Mesenchymal stem cell (in vitro differentiated cells and primary cell): ENCODE measurements at regions not wholly inside any gene's neighbourhood (a gene's known extent, or its start where the extent isn't known, plus 50 kb on each side); places are given as distances from the start of the nearest gene placed in this dataset.

Experiments used
- DNase-seq: peaks from one replicate; pipeline ENCODE4 v3.0.0-alpha.2; 2013
- H2AFZ ChIP-seq: one replicate; pipeline ENCODE4 v1.6.1; 2013; ENCODE audit warnings: low read depth, mild to moderate bottlenecking, control low read depth, inconsistent platforms, low read length, moderate library complexity
- H2AK5ac ChIP-seq: 2 replicates; pipeline ENCODE4 v1.6.1; 2013; ENCODE audit warnings: low read length, moderate library complexity, mild to moderate bottlenecking, inconsistent platforms; ENCODE audit not compliant: severe bottlenecking
- H2BK120ac ChIP-seq: one replicate; pipeline ENCODE4 v1.6.1; 2013; ENCODE audit warnings: low read depth, mild to moderate bottlenecking, inconsistent platforms, low read length, moderate library complexity
- H2BK12ac ChIP-seq, 2 experiments: one replicate each; pipeline ENCODE4 v1.6.1; 2013; ENCODE audit warnings: inconsistent platforms in 2 of 2, low read length in 2 of 2, mild to moderate bottlenecking in 2 of 2, moderate library complexity in 2 of 2, control low read depth in 1 of 2
- H2BK15ac ChIP-seq: one replicate; pipeline ENCODE4 v1.6.1; 2013; ENCODE audit warnings: mild to moderate bottlenecking, low read depth, inconsistent platforms; ENCODE audit not compliant: poor library complexity, severe bottlenecking
- H2BK5ac ChIP-seq: 2 replicates; pipeline ENCODE4 v1.6.1; 2013; ENCODE audit warnings: low read depth, mild to moderate bottlenecking, low read length, control low read depth, inconsistent platforms; ENCODE audit not compliant: poor library complexity, severe bottlenecking
- H3K14ac ChIP-seq, 2 experiments: one replicate each; pipeline ENCODE4 v1.6.1; 2013; ENCODE audit warnings: inconsistent platforms in 2 of 2, low read length in 2 of 2, control low read depth in 1 of 2, mild to moderate bottlenecking in 1 of 2, moderate library complexity in 1 of 2
- H3K18ac ChIP-seq, 2 experiments: one replicate each; pipeline ENCODE4 v1.6.1; 2013; ENCODE audit warnings: inconsistent platforms in 2 of 2, low read length in 2 of 2, control low read depth in 1 of 2, low read depth in 1 of 2, mild to moderate bottlenecking in 1 of 2
- H3K23ac ChIP-seq, 2 experiments: one replicate each; pipeline ENCODE4 v1.6.1; 2013; ENCODE audit warnings: inconsistent platforms in 2 of 2, low read length in 2 of 2, mild to moderate bottlenecking in 2 of 2, moderate library complexity in 2 of 2, control low read depth in 1 of 2
- H3K27ac ChIP-seq: 2 replicates; pipeline ENCODE4 v1.5.1; 2013; ENCODE audit warnings: mild to moderate bottlenecking, moderate library complexity, low read length, control low read depth, inconsistent platforms; ENCODE audit not compliant: poor library complexity, severe bottlenecking
- H3K27me3 ChIP-seq, 2 experiments: 2 replicates each; pipeline versions ENCODE4 v1.6.1 to v1.7.0; 2013; ENCODE audit warnings: low read length in 2 of 2, mild to moderate bottlenecking in 2 of 2, moderate library complexity in 2 of 2, control low read depth in 1 of 2, inconsistent platforms in 1 of 2; ENCODE audit not compliant: control insufficient read depth in 1 of 2, insufficient read depth in 1 of 2
- H3K36me3 ChIP-seq, 2 experiments: 2 replicates each; pipeline versions ENCODE4 v1.6.1 to v1.7.0; 2013; ENCODE audit warnings: low read length in 2 of 2, control low read depth in 1 of 2, inconsistent platforms in 1 of 2, low read depth in 1 of 2, mild to moderate bottlenecking in 1 of 2; ENCODE audit not compliant: insufficient read depth in 2 of 2, control insufficient read depth in 1 of 2
- H3K4ac ChIP-seq, 2 experiments: one replicate each; pipeline ENCODE4 v1.6.1; 2013; ENCODE audit warnings: inconsistent platforms in 2 of 2, low read length in 2 of 2, mild to moderate bottlenecking in 2 of 2, moderate library complexity in 2 of 2, control low read depth in 1 of 2, low read depth in 1 of 2
- H3K4me1 ChIP-seq: 2 replicates; pipeline ENCODE4 v1.6.1; 2013; ENCODE audit warnings: low read depth, low read length, control low read depth; ENCODE audit not compliant: control insufficient read depth, insufficient read depth
- H3K4me2 ChIP-seq: 2 replicates; pipeline ENCODE4 v1.6.1; 2013; ENCODE audit warnings: low read length, mild to moderate bottlenecking, inconsistent platforms; ENCODE audit not compliant: poor library complexity, severe bottlenecking
- H3K4me3 ChIP-seq, 2 experiments: 2 replicates each; pipeline versions ENCODE4 v1.5.1 to v1.7.0; 2013; ENCODE audit warnings: low read length in 2 of 2, mild to moderate bottlenecking in 2 of 2, control low read depth in 1 of 2, low read depth in 1 of 2; ENCODE audit not compliant: insufficient read depth in 1 of 2
- H3K79me1 ChIP-seq: replicated peaks from 2 replicates; pipeline ENCODE4 v1.6.1; 2013; ENCODE audit warnings: mild to moderate bottlenecking, control low read depth, low read length, inconsistent platforms; ENCODE audit not compliant: poor library complexity, severe bottlenecking
- H3K9ac ChIP-seq: 2 replicates; pipeline ENCODE4 v1.7.0; 2013; ENCODE audit warnings: mild to moderate bottlenecking, low read length, moderate library complexity
- H3K9me3 ChIP-seq: 2 replicates; pipeline ENCODE4 v1.7.0; 2013; ENCODE audit warnings: mild to moderate bottlenecking, low read length; ENCODE audit not compliant: control insufficient read depth
- H4K8ac ChIP-seq: one replicate; pipeline ENCODE4 v1.6.1; 2013; ENCODE audit warnings: inconsistent platforms, mild to moderate bottlenecking, low read length, moderate library complexity
- H4K91ac ChIP-seq: one replicate; pipeline ENCODE4 v1.6.1; 2013; ENCODE audit warnings: mild to moderate bottlenecking, low read length, inconsistent platforms
- WGBS: methylation state at CpG from one replicate; pipeline ENCODE4 v1.1.7; 2013; ENCODE audit warnings: mixed read lengths; 5-methylcytosine and 5-hydroxymethylcytosine counted together

GRCh38 chr11:97996762-97997161 lies 1024.0 kb upstream of the CNTN5 start:
- H2BK5ac ChIP-seq, result no peak overlapping the region
- no peak overlapping the region for H3K4me2 ChIP-seq
- no peaks in the 10 kb centered on the region for H3K79me1 ChIP-seq
- H3K27me3 ChIP-seq, result no peaks in the 10 kb centered on the region
- H3K18ac ChIP-seq, result no peak overlapping the region
- no peak overlapping the region for H3K4me3 ChIP-seq
- H3K27ac ChIP-seq, result no peak overlapping the region
- H2BK12ac ChIP-seq, result no peak overlapping the region
- H2AFZ ChIP-seq, result no peak overlapping the region
- no peak overlapping the region for H3K14ac ChIP-seq
- no peak overlapping the region for H2AK5ac ChIP-seq
- no peak overlapping the region for H2BK15ac ChIP-seq
- WGBS, result no CpG with 5 or more reads among the region's 3 CpGs
- H3K9me3 ChIP-seq, result no peaks in the 10 kb centered on the region
- no peak overlapping the region for H3K4ac ChIP-seq
- H3K4me1 ChIP-seq, result no peaks in the 10 kb centered on the region
- no peak overlapping the region for H3K9ac ChIP-seq
- no peak overlapping the region for H4K8ac ChIP-seq
- no peaks in the 10 kb centered on the region for H3K36me3 ChIP-seq
- H3K23ac ChIP-seq, result no peak overlapping the region
- DNase-seq, result no peak
- no peak overlapping the region for H2BK120ac ChIP-seq
- H4K91ac ChIP-seq, result no peak overlapping the region

- no peak overlapping the region for H3K14ac ChIP-seq
- H3K4me3 ChIP-seq, result no peak overlapping the region
- H3K36me3 ChIP-seq, result no peaks in the 10 kb centered on the region
- H2BK15ac ChIP-seq, result no peak overlapping the region
- H3K4me1 ChIP-seq, result no peaks in the 10 kb centered on the region
- H3K18ac ChIP-seq, result no peak overlapping the region
- no peak overlapping the region for H3K4ac ChIP-seq
- 65% methylated on average over 1 of the region's 1 CpG for WGBS
- peak; percentile 1 for DNase-seq
- no peak overlapping the region for H3K23ac ChIP-seq
- H4K8ac ChIP-seq, result peak overlapping the region; percentile 72
- no peak overlapping the region for H2AK5ac ChIP-seq
- H2BK12ac ChIP-seq, result no peak overlapping the region
- H3K9ac ChIP-seq, result no peak overlapping the region
- H2BK5ac ChIP-seq, result no peak overlapping the region
- H2AFZ ChIP-seq, result no peak overlapping the region
- no peak overlapping the region for H3K4me2 ChIP-seq
- H3K79me1 ChIP-seq, result no peaks in the 10 kb centered on the region
- H3K27ac ChIP-seq, result no peak overlapping the region
- H4K91ac ChIP-seq, result no peak overlapping the region
- H2BK120ac ChIP-seq, result no peak overlapping the region
- H3K9me3 ChIP-seq, result no peaks in the 10 kb centered on the region
- no peaks in the 10 kb centered on the region for H3K27me3 ChIP-seq
Observed at GRCh38 chr11:98003606-98004371, 1017.0 kb upstream of the CNTN5 start.

- Histone ChIP-seq H3K14ac (no peak overlapping the region), H2BK12ac (no peak overlapping the region), H2BK5ac (no peak overlapping the region), H3K4me3 (no peak overlapping the region), H3K4me1 (no peaks in the 10 kb centered on the region), H2BK15ac (no peak overlapping the region), H3K23ac (no peak overlapping the region), H3K4me2 (no peak overlapping the region), H2AK5ac (no peak overlapping the region), H2BK120ac (no peak overlapping the region), H4K91ac (no peak overlapping the region), H3K27me3 (no peaks in the 10 kb centered on the region), H3K9me3 (peaks cover 2% of the 10 kb centered on the region), H2AFZ (no peak overlapping the region), H3K36me3 (no peaks in the 10 kb centered on the region), H4K8ac (no peak overlapping the region), H3K9ac (no peak overlapping the region), H3K79me1 (no peaks in the 10 kb centered on the region), H3K18ac (no peak overlapping the region), H3K27ac (no peak overlapping the region), H3K4ac (no peak overlapping the region)
- WGBS, result 100% methylated on average over 2 of the region's 2 CpGs
- no peak for DNase-seq
Observed at GRCh38 chr11:98007072-98007471, 1013.7 kb upstream of the CNTN5 start.

- no peak for DNase-seq
- Histone ChIP-seq H4K8ac (no peak overlapping the region), H2AK5ac (no peak overlapping the region), H3K4me2 (no peak overlapping the region), H3K18ac (no peak overlapping the region), H3K27ac (no peak overlapping the region), H2BK5ac (no peak overlapping the region), H3K9me3 (no peaks in the 10 kb centered on the region), H3K4me3 (no peak overlapping the region), H2BK120ac (no peak overlapping the region), H3K36me3 (no peaks in the 10 kb centered on the region), H2AFZ (no peak overlapping the region), H2BK12ac (no peak overlapping the region), H3K9ac (no peak overlapping the region), H3K14ac (no peak overlapping the region), H3K4me1 (no peaks in the 10 kb centered on the region), H4K91ac (no peak overlapping the region), H3K4ac (no peak overlapping the region), H3K23ac (no peak overlapping the region), H2BK15ac (no peak overlapping the region), H3K79me1 (no peaks in the 10 kb centered on the region), H3K27me3 (no peaks in the 10 kb centered on the region)
- WGBS, result 100% methylated on average over 1 of the region's 2 CpGs
Observed at GRCh38 chr11:98027652-98028051, 993.1 kb upstream of the CNTN5 start.
